Spleen (tissue), 11 donors: ENCODE measurements at regions not wholly inside any gene's neighbourhood (a gene's known extent, or its start where the extent isn't known, plus 50 kb on each side); places are given as distances from the start of the nearest gene placed in this dataset.

Experiments used
- DNase-seq: peaks from one replicate; pipeline ENCODE4 v3.0.0-alpha.2; 2020
- H3K27ac ChIP-seq, 8 donors: fragments of 200-600 bp; sonication (generic) in 7 of 8; 1 replicate in 4 of 8; 2 replicates in 4 of 8; pipeline versions ENCODE4 v1.5.0 to v1.8.0; 2016 to 2021; ENCODE audit warnings: inconsistent platforms in 4 of 8, mild to moderate bottlenecking in 4 of 8, moderate library complexity in 1 of 8
- H3K27me3 ChIP-seq, 7 donors: fragments of 200-600 bp; sonication (generic) in 6 of 7; replicated peaks in 1 of 7; 1 replicate in 4 of 7; 2 replicates in 3 of 7; pipeline versions ENCODE4 v1.5.0 to v1.8.0; 2016 to 2021; ENCODE audit warnings: inconsistent platforms in 3 of 7, mild to moderate bottlenecking in 1 of 7
- H3K36me3 ChIP-seq, 6 donors: fragments of 200-600 bp; sonication (generic) in 5 of 6; 1 replicate in 4 of 6; 2 replicates in 2 of 6; pipeline versions ENCODE4 v1.5.0 to v1.8.0; 2016 to 2021; ENCODE audit warnings: inconsistent platforms in 2 of 6
- H3K4me1 ChIP-seq, 6 donors: fragments of 200-600 bp; sonication (generic) in 5 of 6; 1 replicate in 3 of 6; 2 replicates in 3 of 6; pipeline versions ENCODE4 v1.5.0 to v1.8.0; 2016 to 2021; ENCODE audit warnings: inconsistent platforms in 3 of 6
- H3K4me3 ChIP-seq, 8 donors: fragments of 200-600 bp; sonication (generic) in 7 of 8; 1 replicate in 4 of 8; 2 replicates in 4 of 8; pipeline versions ENCODE4 v1.5.0 to v1.8.0; 2016 to 2021; ENCODE audit warnings: inconsistent platforms in 4 of 8, mild to moderate bottlenecking in 4 of 8, moderate library complexity in 2 of 8
- H3K9me3 ChIP-seq, 8 donors: fragments of 200-600 bp; sonication (generic) in 7 of 8; 1 replicate in 4 of 8; 2 replicates in 4 of 8; pipeline versions ENCODE4 v1.5.0 to v1.8.0; 2016 to 2021; ENCODE audit warnings: inconsistent platforms in 4 of 8
- POLR2A ChIP-seq, 3 donors: fragments of 450-650 bp; IDR thresholded peaks; one replicate each; pipeline ENCODE4 v1.5.1; 2017; ENCODE audit warnings: antibody characterized with exemption in 3 of 3, mild to moderate bottlenecking in 1 of 3
- POLR2AphosphoS5 ChIP-seq, 3 donors: sonication (generic); formaldehyde crosslinking; IDR thresholded peaks; one replicate each; pipeline ENCODE4 v1.5.1; 2017; ENCODE audit warnings: antibody characterized with exemption in 3 of 3
- WGBS, 5 donors: extraction: QIAGEN DNeasy Blood & Tissue Kit in 3 of 5; methylation state at CpG; one replicate each; pipeline versions ENCODE4 v1.1.5 to v1.1.7; 2013 to 2018; 5-methylcytosine and 5-hydroxymethylcytosine counted together
- intact Hi-C: fragments of 100-400 bp; cut with DNase I; formaldehyde crosslinking; loops from one replicate; pipeline ENCODE4 v1.15.0; 2023; ENCODE audit warnings: low total_unique reads
- TF ChIP-seq, protein P1 (sequence below), 11 experiments: fragments of 200-600 bp in 7 of 11; fragments of 450-650 bp in 4 of 11; sonication (generic) in 4 of 11; IDR thresholded peaks in 8 of 11; conservative IDR thresholded peaks in 3 of 11; 1 replicate in 7 of 11; 2 replicates in 4 of 11; pipeline versions ENCODE4 v1.4.0 to v1.8.0; 2016 to 2021; ENCODE audit warnings: antibody characterized with exemption in 11 of 11, inconsistent platforms in 4 of 11, mild to moderate bottlenecking in 1 of 11
- donor health status: healthy with polysubstance abuse.
- donor health status: DM: no; HTN: no; CAD: no; lungs with moderate emphysema.
- donor health status: DM: no; HTN: no; CAD: no.
- donor health status: Bipolar disorder and iron deficiency.
- donor health status: healthy.
- donor health status: DM: no; HTN: no; CAD: no.
- donor health status: DM: yes; HTN: yes; CAD: no.

DNA sequence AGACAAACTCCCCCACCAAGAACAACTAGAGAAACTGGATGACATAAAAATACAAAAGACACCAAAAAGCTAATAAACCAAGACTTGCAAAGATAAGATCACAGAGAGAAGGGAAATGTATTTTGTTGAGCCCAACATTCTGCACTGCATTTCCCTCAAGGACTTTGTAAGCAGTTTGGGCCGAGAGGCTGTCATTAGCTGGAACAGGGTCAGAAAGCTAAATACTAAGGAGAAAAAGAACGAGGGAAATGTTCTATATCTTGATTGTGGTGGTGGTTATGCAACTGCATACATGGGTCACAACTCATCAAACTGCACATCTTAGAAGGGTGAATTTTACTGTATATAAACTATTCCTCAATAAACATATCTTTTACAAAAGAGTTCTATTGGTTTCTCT lies 315.0 kb downstream of the IPMK start:
- no peaks in the 10 kb centered on the region for H3K27me3 ChIP-seq
- H3K4me3 ChIP-seq, result no peak overlapping the region
- no peak overlapping the region for H3K27ac ChIP-seq
- no peaks in the 10 kb centered on the region for H3K4me1 ChIP-seq
- 28 to 59% (median 30%) methylated on average over 2 of the region's 2 CpGs for WGBS, 5 donors
- intact Hi-C loops, result no loop called here
- no peaks in the 10 kb centered on the region for H3K36me3 ChIP-seq
- TF ChIP-seq POLR2AphosphoS5 (IDR thresholded peaks at IDR 0.05) (no peak), POLR2A (IDR thresholded peaks at IDR 0.05) (no peak)
- TF ChIP-seq, protein P1, sequence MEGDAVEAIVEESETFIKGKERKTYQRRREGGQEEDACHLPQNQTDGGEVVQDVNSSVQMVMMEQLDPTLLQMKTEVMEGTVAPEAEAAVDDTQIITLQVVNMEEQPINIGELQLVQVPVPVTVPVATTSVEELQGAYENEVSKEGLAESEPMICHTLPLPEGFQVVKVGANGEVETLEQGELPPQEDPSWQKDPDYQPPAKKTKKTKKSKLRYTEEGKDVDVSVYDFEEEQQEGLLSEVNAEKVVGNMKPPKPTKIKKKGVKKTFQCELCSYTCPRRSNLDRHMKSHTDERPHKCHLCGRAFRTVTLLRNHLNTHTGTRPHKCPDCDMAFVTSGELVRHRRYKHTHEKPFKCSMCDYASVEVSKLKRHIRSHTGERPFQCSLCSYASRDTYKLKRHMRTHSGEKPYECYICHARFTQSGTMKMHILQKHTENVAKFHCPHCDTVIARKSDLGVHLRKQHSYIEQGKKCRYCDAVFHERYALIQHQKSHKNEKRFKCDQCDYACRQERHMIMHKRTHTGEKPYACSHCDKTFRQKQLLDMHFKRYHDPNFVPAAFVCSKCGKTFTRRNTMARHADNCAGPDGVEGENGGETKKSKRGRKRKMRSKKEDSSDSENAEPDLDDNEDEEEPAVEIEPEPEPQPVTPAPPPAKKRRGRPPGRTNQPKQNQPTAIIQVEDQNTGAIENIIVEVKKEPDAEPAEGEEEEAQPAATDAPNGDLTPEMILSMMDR (IDR thresholded peaks at IDR 0.05 in 8 of 11, conservative IDR thresholded peaks at IDR 0.05 in 3 of 11), result no peak
- no peaks in the 10 kb centered on the region for H3K9me3 ChIP-seq
- DNase-seq, result no peak

DNA sequence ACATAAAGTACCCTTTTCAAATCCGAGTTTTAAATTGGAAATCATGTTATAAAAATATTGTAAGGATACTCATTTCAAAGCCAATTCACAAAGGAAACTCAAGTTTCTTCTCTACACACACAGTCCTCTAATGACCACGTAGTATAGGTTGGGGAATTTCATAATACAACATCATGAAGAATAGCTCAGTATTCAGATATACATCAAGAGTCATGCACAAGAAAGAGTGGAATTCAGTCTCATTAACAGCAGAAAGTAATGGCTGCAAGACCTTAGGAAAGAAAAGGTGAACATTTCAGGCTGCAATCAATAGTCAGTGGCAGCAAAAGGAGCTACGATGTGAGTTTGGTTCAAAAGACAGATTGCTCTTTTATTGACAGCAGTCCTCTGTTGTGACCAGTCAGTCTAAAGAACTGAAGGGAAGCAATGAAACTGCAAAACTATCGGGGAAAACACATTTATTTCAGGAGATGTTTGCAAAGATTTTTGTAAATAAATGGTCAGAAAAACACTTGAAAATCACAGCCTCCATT lies 317.2 kb downstream of the IPMK start:
- Histone ChIP-seq H3K27me3 (no peaks in the 10 kb centered on the region), H3K27ac (no peak overlapping the region), H3K4me1 (no peaks in the 10 kb centered on the region), H3K9me3 (no peaks in the 10 kb centered on the region), H3K36me3 (no peaks in the 10 kb centered on the region), H3K4me3 (no peak overlapping the region)
- no peak for DNase-seq
- TF ChIP-seq POLR2A (IDR thresholded peaks at IDR 0.05) (no peak), POLR2AphosphoS5 (IDR thresholded peaks at IDR 0.05) (no peak)
- TF ChIP-seq, protein P1 (IDR thresholded peaks at IDR 0.05 in 8 of 11, conservative IDR thresholded peaks at IDR 0.05 in 3 of 11), result no peak
- intact Hi-C loops, result no loop called here
- 39 to 59% (median 50%) methylated on average over 4 of the region's 4 CpGs for WGBS, 5 donors

DNA sequence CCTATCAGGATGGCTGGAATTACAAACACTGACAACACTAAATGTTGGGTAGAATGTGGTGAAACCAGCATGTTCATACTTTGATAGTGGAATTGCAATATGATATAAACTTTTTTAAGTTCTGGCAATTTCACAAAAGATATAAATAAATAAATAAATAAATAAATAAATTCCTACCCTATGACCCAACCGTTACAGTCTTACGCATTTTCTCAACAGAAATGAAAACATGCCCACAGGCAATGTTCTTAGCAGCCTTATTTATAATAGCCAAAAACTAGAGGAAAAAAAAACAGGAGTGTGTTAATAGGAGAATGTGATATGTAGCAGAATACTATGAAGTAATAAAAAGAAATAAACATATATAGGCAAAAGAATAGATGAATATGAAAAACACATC lies 318.9 kb downstream of the IPMK start:
- H3K27ac ChIP-seq, result no peak overlapping the region
- intact Hi-C loops, result no loop called here
- no peaks in the 10 kb centered on the region for H3K36me3 ChIP-seq
- DNase-seq, result no peak
- no peaks in the 10 kb centered on the region for H3K27me3 ChIP-seq
- 92 to 98% (median 94%) methylated on average over 2 of the region's 2 CpGs for WGBS, 5 donors
- H3K4me1 ChIP-seq, result no peaks in the 10 kb centered on the region
- H3K9me3 ChIP-seq, result no peaks in the 10 kb centered on the region
- H3K4me3 ChIP-seq, result no peak overlapping the region
- TF ChIP-seq, protein P1 (IDR thresholded peaks at IDR 0.05 in 8 of 11, conservative IDR thresholded peaks at IDR 0.05 in 3 of 11), result no peak
- TF ChIP-seq POLR2AphosphoS5 (IDR thresholded peaks at IDR 0.05), result no peak
- no peak for TF ChIP-seq POLR2A (IDR thresholded peaks at IDR 0.05)

- Histone ChIP-seq H3K9me3 (no peaks in the 10 kb centered on the region), H3K27me3 (no peaks in the 10 kb centered on the region), H3K4me1 (no peaks in the 10 kb centered on the region), H3K36me3 (no peaks in the 10 kb centered on the region), H3K27ac (no peak overlapping the region), H3K4me3 (no peak overlapping the region)
- intact Hi-C loops, result no loop called here
- WGBS, 5 donors, result 74 to 92% (median 84%) methylated on average over 1 of the region's 1 CpG
- no peak for DNase-seq
- TF ChIP-seq POLR2AphosphoS5 (IDR thresholded peaks at IDR 0.05), result no peak
- TF ChIP-seq, protein P1 (IDR thresholded peaks at IDR 0.05 in 8 of 11, conservative IDR thresholded peaks at IDR 0.05 in 3 of 11), result no peak
- no peak for TF ChIP-seq POLR2A (IDR thresholded peaks at IDR 0.05)
Observed at GRCh38 chr10:57946833-57947232, 320.9 kb downstream of the IPMK start.
